ENCODE measurements at regions not wholly inside any gene's neighbourhood (a gene's known extent, or its start where the extent isn't known, plus 50 kb on each side); places are given as distances from the start of the nearest gene placed in this dataset.

DNA sequence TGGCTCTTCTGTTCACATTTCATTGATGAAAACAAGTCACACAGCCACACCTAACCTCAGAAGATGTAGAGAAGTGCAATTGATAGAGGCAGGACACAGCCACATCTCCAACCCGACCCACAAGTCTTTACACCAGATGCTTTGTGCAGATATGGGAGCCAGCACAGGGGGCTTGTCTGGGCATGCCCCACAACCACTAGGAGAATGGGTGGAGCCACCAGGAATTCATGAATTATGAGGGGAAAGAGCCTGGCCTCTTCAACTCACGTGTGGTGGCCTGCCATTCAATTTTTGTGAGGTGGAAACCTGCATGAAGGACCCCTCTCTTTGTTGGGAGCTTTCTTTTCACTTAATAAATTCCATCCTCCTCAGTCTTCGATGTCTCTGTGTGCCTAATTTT lies 79.1 kb downstream of the OGFRL1 start:
- RAD21 ChIA-PET (ENCODE audit: low non-redundant PET in 1 of 2, low total read pairs in 2 of 2, uncharacterized antibody in 2 of 2, unreplicated experiment in 2 of 2), result no interaction called here
- TF ChIP-seq EZH2 (IDR thresholded peaks at IDR 0.05) (no peak), TCF7L2 (IDR thresholded peaks at IDR 0.05; ENCODE audit: borderline replicate concordance, extremely low read depth, insufficient read depth, insufficient read length) (no peak), SP1 (IDR thresholded peaks at IDR 0.05; ENCODE audit: low read depth) (no peak), FOSL1 (IDR thresholded peaks at IDR 0.05; ENCODE audit: low read depth) (no peak), SRF (IDR thresholded peaks at IDR 0.05; ENCODE audit: low read depth) (no peak), POLR2AphosphoS5 (IDR thresholded peaks at IDR 0.05; ENCODE audit: low read depth, low read length) (no peak), SIN3A (IDR thresholded peaks at IDR 0.05; ENCODE audit: low read depth) (no peak), EZH2phosphoT487 (IDR thresholded peaks at IDR 0.05; ENCODE audit: borderline replicate concordance) (no peak), JUND (IDR thresholded peaks at IDR 0.05) (no peak), ZFX (IDR thresholded peaks at IDR 0.05) (no peak), YY1 (IDR thresholded peaks at IDR 0.05; ENCODE audit: extremely low read depth, insufficient replicate concordance, low read depth, low read length) (no peak), RAD21 (IDR thresholded peaks at IDR 0.05; ENCODE audit: low read depth) (no peak), POLR2A (IDR thresholded peaks at IDR 0.05; ENCODE audit: borderline replicate concordance, extremely low read depth, insufficient read depth, insufficient read length) (no peak)
- TF ChIP-seq, protein P1, sequence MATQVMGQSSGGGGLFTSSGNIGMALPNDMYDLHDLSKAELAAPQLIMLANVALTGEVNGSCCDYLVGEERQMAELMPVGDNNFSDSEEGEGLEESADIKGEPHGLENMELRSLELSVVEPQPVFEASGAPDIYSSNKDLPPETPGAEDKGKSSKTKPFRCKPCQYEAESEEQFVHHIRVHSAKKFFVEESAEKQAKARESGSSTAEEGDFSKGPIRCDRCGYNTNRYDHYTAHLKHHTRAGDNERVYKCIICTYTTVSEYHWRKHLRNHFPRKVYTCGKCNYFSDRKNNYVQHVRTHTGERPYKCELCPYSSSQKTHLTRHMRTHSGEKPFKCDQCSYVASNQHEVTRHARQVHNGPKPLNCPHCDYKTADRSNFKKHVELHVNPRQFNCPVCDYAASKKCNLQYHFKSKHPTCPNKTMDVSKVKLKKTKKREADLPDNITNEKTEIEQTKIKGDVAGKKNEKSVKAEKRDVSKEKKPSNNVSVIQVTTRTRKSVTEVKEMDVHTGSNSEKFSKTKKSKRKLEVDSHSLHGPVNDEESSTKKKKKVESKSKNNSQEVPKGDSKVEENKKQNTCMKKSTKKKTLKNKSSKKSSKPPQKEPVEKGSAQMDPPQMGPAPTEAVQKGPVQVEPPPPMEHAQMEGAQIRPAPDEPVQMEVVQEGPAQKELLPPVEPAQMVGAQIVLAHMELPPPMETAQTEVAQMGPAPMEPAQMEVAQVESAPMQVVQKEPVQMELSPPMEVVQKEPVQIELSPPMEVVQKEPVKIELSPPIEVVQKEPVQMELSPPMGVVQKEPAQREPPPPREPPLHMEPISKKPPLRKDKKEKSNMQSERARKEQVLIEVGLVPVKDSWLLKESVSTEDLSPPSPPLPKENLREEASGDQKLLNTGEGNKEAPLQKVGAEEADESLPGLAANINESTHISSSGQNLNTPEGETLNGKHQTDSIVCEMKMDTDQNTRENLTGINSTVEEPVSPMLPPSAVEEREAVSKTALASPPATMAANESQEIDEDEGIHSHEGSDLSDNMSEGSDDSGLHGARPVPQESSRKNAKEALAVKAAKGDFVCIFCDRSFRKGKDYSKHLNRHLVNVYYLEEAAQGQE (IDR thresholded peaks at IDR 0.05; ENCODE audit: low read depth), result no peak
- TF ChIP-seq, protein P2, sequence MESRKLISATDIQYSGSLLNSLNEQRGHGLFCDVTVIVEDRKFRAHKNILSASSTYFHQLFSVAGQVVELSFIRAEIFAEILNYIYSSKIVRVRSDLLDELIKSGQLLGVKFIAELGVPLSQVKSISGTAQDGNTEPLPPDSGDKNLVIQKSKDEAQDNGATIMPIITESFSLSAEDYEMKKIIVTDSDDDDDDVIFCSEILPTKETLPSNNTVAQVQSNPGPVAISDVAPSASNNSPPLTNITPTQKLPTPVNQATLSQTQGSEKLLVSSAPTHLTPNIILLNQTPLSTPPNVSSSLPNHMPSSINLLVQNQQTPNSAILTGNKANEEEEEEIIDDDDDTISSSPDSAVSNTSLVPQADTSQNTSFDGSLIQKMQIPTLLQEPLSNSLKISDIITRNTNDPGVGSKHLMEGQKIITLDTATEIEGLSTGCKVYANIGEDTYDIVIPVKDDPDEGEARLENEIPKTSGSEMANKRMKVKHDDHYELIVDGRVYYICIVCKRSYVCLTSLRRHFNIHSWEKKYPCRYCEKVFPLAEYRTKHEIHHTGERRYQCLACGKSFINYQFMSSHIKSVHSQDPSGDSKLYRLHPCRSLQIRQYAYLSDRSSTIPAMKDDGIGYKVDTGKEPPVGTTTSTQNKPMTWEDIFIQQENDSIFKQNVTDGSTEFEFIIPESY (IDR thresholded peaks at IDR 0.05; ENCODE audit: extremely low read depth, insufficient replicate concordance, low read length), result no peak
- TF ChIP-seq, protein P3, sequence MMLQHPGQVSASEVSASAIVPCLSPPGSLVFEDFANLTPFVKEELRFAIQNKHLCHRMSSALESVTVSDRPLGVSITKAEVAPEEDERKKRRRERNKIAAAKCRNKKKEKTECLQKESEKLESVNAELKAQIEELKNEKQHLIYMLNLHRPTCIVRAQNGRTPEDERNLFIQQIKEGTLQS (IDR thresholded peaks at IDR 0.05), result no peak
- TF ChIP-seq, protein P4, sequence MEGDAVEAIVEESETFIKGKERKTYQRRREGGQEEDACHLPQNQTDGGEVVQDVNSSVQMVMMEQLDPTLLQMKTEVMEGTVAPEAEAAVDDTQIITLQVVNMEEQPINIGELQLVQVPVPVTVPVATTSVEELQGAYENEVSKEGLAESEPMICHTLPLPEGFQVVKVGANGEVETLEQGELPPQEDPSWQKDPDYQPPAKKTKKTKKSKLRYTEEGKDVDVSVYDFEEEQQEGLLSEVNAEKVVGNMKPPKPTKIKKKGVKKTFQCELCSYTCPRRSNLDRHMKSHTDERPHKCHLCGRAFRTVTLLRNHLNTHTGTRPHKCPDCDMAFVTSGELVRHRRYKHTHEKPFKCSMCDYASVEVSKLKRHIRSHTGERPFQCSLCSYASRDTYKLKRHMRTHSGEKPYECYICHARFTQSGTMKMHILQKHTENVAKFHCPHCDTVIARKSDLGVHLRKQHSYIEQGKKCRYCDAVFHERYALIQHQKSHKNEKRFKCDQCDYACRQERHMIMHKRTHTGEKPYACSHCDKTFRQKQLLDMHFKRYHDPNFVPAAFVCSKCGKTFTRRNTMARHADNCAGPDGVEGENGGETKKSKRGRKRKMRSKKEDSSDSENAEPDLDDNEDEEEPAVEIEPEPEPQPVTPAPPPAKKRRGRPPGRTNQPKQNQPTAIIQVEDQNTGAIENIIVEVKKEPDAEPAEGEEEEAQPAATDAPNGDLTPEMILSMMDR (IDR thresholded peaks at IDR 0.05 in 2 of 3, conservative IDR thresholded peaks at IDR 0.05 in 1 of 3; ENCODE audit: borderline replicate concordance in 1 of 3, insufficient read depth in 1 of 3, low read depth in 2 of 3, low read length in 2 of 3), result no peak
- ATAC-seq (no peak), DNase-seq (ENCODE audit: low read depth, low spot score) (no peak)
- Histone ChIP-seq H2AFZ (ENCODE audit: low read depth, low read length, poor library complexity, severe bottlenecking) (no peak overlapping the region), H3K79me2 (ENCODE audit: insufficient read depth, low read length) (no peaks in the 10 kb centered on the region), H3K9me3 (ENCODE audit: control insufficient read depth in 1 of 2, insufficient read depth in 1 of 2, low read depth in 1 of 2, low read length in 2 of 2) (no peaks in the 10 kb centered on the region), H3K36me3 (ENCODE audit: control insufficient read depth in 1 of 2, insufficient read depth in 2 of 2, low read length in 2 of 2) (no peaks in the 10 kb centered on the region), H3K27me3 (ENCODE audit: insufficient read depth, low read length) (no peaks in the 10 kb centered on the region), H4K20me1 (ENCODE audit: insufficient read depth) (no peaks in the 10 kb centered on the region), H3K9me2 (ENCODE audit: insufficient read depth) (no peaks in the 10 kb centered on the region; the same call in 1 of the 2 replicates), H3K4me3 (replicated peaks in 1 of 2; ENCODE audit: low read depth in 1 of 2, low read length in 2 of 2) (no peak overlapping the region), H3K9ac (ENCODE audit: low read length) (no peak overlapping the region), H3K4me1 (ENCODE audit: control insufficient read depth in 1 of 2, insufficient read depth in 2 of 2, low read length in 2 of 2) (peaks cover 2 to 6% of the 10 kb centered on the region in 2 experiments; a peak in 1 of 4 replicates), H3K27ac (ENCODE audit: low read depth, low read length) (no peak overlapping the region), H3K4me2 (ENCODE audit: low read length) (no peak overlapping the region)
- no TSS peak for BruUV-seq (replicated peaks)
- intact Hi-C loops (cut with micrococcal nuclease), result no loop called here
- CTCF ChIA-PET, result no interaction called here
- POLR2A ChIA-PET, result no interaction called here

All from HCT116 (cell line).